Calu3 (cell line): ENCODE measurements at regions not wholly inside any gene's neighbourhood (a gene's known extent, or its start where the extent isn't known, plus 50 kb on each side); places are given as distances from the start of the nearest gene placed in this dataset.

Experiments used
- BruUV-seq: library from RNA; stranded (reverse); fragments of 400-500 nt; replicated peaks from 2 replicates; lab custom pipeline; 2021; lab: Mats Ljungman, UMichigan
- CTCF ChIA-PET: fragments of 300-600 bp; sonication (Branson Sonifier 250); formaldehyde crosslinking; loops from one replicate; lab custom pipeline; 2022; ENCODE audit warnings: antibody characterized with exemption; lab: Charles Lee
- DNase-seq: peaks from one replicate; pipeline ENCODE4 v3.0.0; 2022
- H3K27ac Mint-ChIP-seq: one replicate; pipeline ENCODE4 v1.8.0; 2022; ENCODE audit warnings: mixed read lengths; ENCODE audit not compliant: unreplicated experiment
- H3K27me3 Mint-ChIP-seq: one replicate; pipeline ENCODE4 v1.8.0; 2022; ENCODE audit warnings: mixed read lengths; ENCODE audit not compliant: unreplicated experiment
- H3K36me3 Mint-ChIP-seq: one replicate; pipeline ENCODE4 v1.8.0; 2022; ENCODE audit warnings: mild to moderate bottlenecking, moderate library complexity, mixed read lengths; ENCODE audit not compliant: insufficient read depth, unreplicated experiment
- H3K4me1 Mint-ChIP-seq: one replicate; pipeline ENCODE4 v1.8.0; 2022; ENCODE audit warnings: mild to moderate bottlenecking, low read depth, mixed read lengths; ENCODE audit not compliant: unreplicated experiment
- H3K4me3 Mint-ChIP-seq: one replicate; pipeline ENCODE4 v1.8.0; 2022; ENCODE audit warnings: mild to moderate bottlenecking, low read depth, moderate library complexity, mixed read lengths; ENCODE audit not compliant: unreplicated experiment
- H3K9me3 Mint-ChIP-seq: one replicate; pipeline ENCODE4 v1.8.0; 2022; ENCODE audit warnings: low read depth, mixed read lengths; ENCODE audit not compliant: unreplicated experiment
- CTCF ChIP-seq: fragments of 200-600 bp; IDR thresholded peaks from one replicate; pipeline ENCODE4 v1.8.0; 2022; ENCODE audit warnings: antibody characterized with exemption; ENCODE audit not compliant: unreplicated experiment
- intact Hi-C: fragments of 100-400 bp; cut with micrococcal nuclease; formaldehyde crosslinking; loops from one replicate; pipeline ENCODE4 v1.10.0; 2022; ENCODE audit not compliant: unreplicated experiment

- H3K36me3 Mint-ChIP-seq = no peaks in the 10 kb centered on the region
- no peak for DNase-seq
- TF ChIP-seq CTCF = no peak
- no peak overlapping the region for H3K4me3 Mint-ChIP-seq
- intact Hi-C loops = no loop called here
- peaks cover 53% of the 10 kb centered on the region for H3K27me3 Mint-ChIP-seq
- H3K9me3 Mint-ChIP-seq = peaks cover 6% of the 10 kb centered on the region
- H3K27ac Mint-ChIP-seq = no peak overlapping the region
- CTCF ChIA-PET = no interaction called here
- BruUV-seq = no TSS peak
- H3K4me1 Mint-ChIP-seq = no peaks in the 10 kb centered on the region
Measured at GRCh38 chr16:55938126-55938525, 63.0 kb upstream of the CES5A start.

- DNase-seq = no peak
- Mint-ChIP-seq H3K36me3 (no peaks in the 10 kb centered on the region), H3K27me3 (peaks cover 49% of the 10 kb centered on the region), H3K4me1 (no peaks in the 10 kb centered on the region), H3K27ac (no peak overlapping the region), H3K4me3 (no peak overlapping the region), H3K9me3 (peaks cover 6% of the 10 kb centered on the region)
- no peak for TF ChIP-seq CTCF
- CTCF ChIA-PET = no interaction called here
- intact Hi-C loops = no loop called here
- no TSS peak for BruUV-seq
Measured at GRCh38 chr16:55933038-55933437, 57.9 kb upstream of the CES5A start.

GRCh38 chr16:55930036-55930435, 54.9 kb upstream of the CES5A start:
- no peak for DNase-seq
- Mint-ChIP-seq H3K4me1 (no peaks in the 10 kb centered on the region), H3K4me3 (no peak overlapping the region), H3K27me3 (peaks cover 23% of the 10 kb centered on the region), H3K36me3 (no peaks in the 10 kb centered on the region), H3K27ac (no peak overlapping the region), H3K9me3 (peaks cover 6% of the 10 kb centered on the region)
- no peak for TF ChIP-seq CTCF
- BruUV-seq = no TSS peak
- CTCF ChIA-PET = no interaction called here
- intact Hi-C loops = no loop called here

- Mint-ChIP-seq H3K9me3 (peaks cover 3% of the 10 kb centered on the region), H3K4me1 (no peaks in the 10 kb centered on the region), H3K36me3 (no peaks in the 10 kb centered on the region), H3K27me3 (peaks cover 29% of the 10 kb centered on the region), H3K27ac (no peak overlapping the region), H3K4me3 (no peak overlapping the region)
- no TSS peak for BruUV-seq
- no peak for DNase-seq
- intact Hi-C loops = no loop called here
- TF ChIP-seq CTCF = no peak
- CTCF ChIA-PET = no interaction called here
Measured at GRCh38 chr16:55929181-55929580, 54.0 kb upstream of the CES5A start.
